ENCODE measurements at regions not wholly inside any gene's neighbourhood (a gene's known extent, or its start where the extent isn't known, plus 50 kb on each side); places are given as distances from the start of the nearest gene placed in this dataset.

GRCh38 chr3:5051772-5052171, 70.3 kb upstream of the ARL8B start:
- POLR2A ChIA-PET = no interaction called here

GRCh38 chr3:5052247-5052646, 69.8 kb upstream of the ARL8B start:
- intact Hi-C loops (cut with micrococcal nuclease) = loop anchor here (10.0 kb wide), 1 partner anchor 697 kb away; no protein-coding TSS in a partner anchor
- Histone ChIP-seq H3K4me2 (ENCODE audit: low read length) (no peak overlapping the region), H3K9me2 (ENCODE audit: insufficient read depth) (no peaks in the 10 kb centered on the region), H3K79me2 (ENCODE audit: insufficient read depth, low read length) (no peaks in the 10 kb centered on the region), H3K9me3 (ENCODE audit: control insufficient read depth in 1 of 2, insufficient read depth in 1 of 2, low read depth in 1 of 2, low read length in 2 of 2) (no peaks in the 10 kb centered on the region), H3K36me3 (ENCODE audit: control insufficient read depth in 1 of 2, insufficient read depth in 2 of 2, low read length in 2 of 2) (no peaks in the 10 kb centered on the region), H4K20me1 (ENCODE audit: insufficient read depth) (no peaks in the 10 kb centered on the region), H3K4me3 (replicated peaks in 1 of 2; ENCODE audit: low read depth in 1 of 2, low read length in 2 of 2) (no peak overlapping the region), H3K4me1 (ENCODE audit: control insufficient read depth in 1 of 2, insufficient read depth in 2 of 2, low read length in 2 of 2) (peaks cover 0 to 10% of the 10 kb centered on the region in 2 experiments; a peak in 1 of 4 replicates), H3K9ac (ENCODE audit: low read length) (no peak overlapping the region), H3K27me3 (ENCODE audit: insufficient read depth, low read length) (no peaks in the 10 kb centered on the region), H3K27ac (ENCODE audit: low read depth, low read length) (no peak overlapping the region), H2AFZ (ENCODE audit: low read depth, low read length, poor library complexity, severe bottlenecking) (no peak overlapping the region)
- CTCF ChIA-PET = interaction anchor here (1.0 to 1.7 kb wide), 2 partner anchors 26 to 341 kb away, joined by 3 to 8 read pairs; no protein-coding TSS in a partner anchor
- DNase-seq (ENCODE audit: low read depth, low spot score) (no peak), ATAC-seq (no peak)
- BruUV-seq (replicated peaks) = no TSS peak
- POLR2A ChIA-PET = no interaction called here
- RAD21 ChIA-PET (ENCODE audit: low non-redundant PET in 1 of 2, low total read pairs in 2 of 2, uncharacterized antibody in 2 of 2, unreplicated experiment in 2 of 2) = no interaction called here
- TF ChIP-seq JUND (IDR thresholded peaks at IDR 0.05) = no peak
- TF ChIP-seq ZNF274 (IDR thresholded peaks at IDR 0.05; ENCODE audit: low read depth, low read length) = no peak
- no peak for TF ChIP-seq MAX (IDR thresholded peaks at IDR 0.05)
- TF ChIP-seq REST (IDR thresholded peaks at IDR 0.05; ENCODE audit: low read depth) = no peak
- TF ChIP-seq ELF1 (IDR thresholded peaks at IDR 0.05; ENCODE audit: borderline replicate concordance, low read depth) = no peak
- TF ChIP-seq SRF (IDR thresholded peaks at IDR 0.05; ENCODE audit: low read depth) = no peak
- no peak for TF ChIP-seq ZFX (IDR thresholded peaks at IDR 0.05)
- no peak for TF ChIP-seq CBX3 (IDR thresholded peaks at IDR 0.05; ENCODE audit: low read depth)
- no peak for TF ChIP-seq EZH2phosphoT487 (IDR thresholded peaks at IDR 0.05; ENCODE audit: borderline replicate concordance)
- TF ChIP-seq EGR1 (IDR thresholded peaks at IDR 0.05; ENCODE audit: low read depth) = no peak
- no peak for TF ChIP-seq SIN3A (IDR thresholded peaks at IDR 0.05; ENCODE audit: low read depth)

More at GRCh38 chr3:5051772-5052171, 70.3 kb upstream of the ARL8B start:
- Histone ChIP-seq H3K4me2 (ENCODE audit: low read length) (no peak overlapping the region), H3K9me3 (ENCODE audit: control insufficient read depth in 1 of 2, insufficient read depth in 1 of 2, low read depth in 1 of 2, low read length in 2 of 2) (no peaks in the 10 kb centered on the region), H3K27me3 (ENCODE audit: insufficient read depth, low read length) (no peaks in the 10 kb centered on the region), H3K4me1 (ENCODE audit: control insufficient read depth in 1 of 2, insufficient read depth in 2 of 2, low read length in 2 of 2) (peaks cover 0 to 10% of the 10 kb centered on the region in 2 experiments; a peak in 1 of 4 replicates), H3K9me2 (ENCODE audit: insufficient read depth) (no peaks in the 10 kb centered on the region), H3K36me3 (ENCODE audit: control insufficient read depth in 1 of 2, insufficient read depth in 2 of 2, low read length in 2 of 2) (no peaks in the 10 kb centered on the region), H3K79me2 (ENCODE audit: insufficient read depth, low read length) (no peaks in the 10 kb centered on the region), H4K20me1 (ENCODE audit: insufficient read depth) (no peaks in the 10 kb centered on the region), H3K27ac (ENCODE audit: low read depth, low read length) (no peak overlapping the region), H3K4me3 (replicated peaks in 1 of 2; ENCODE audit: low read depth in 1 of 2, low read length in 2 of 2) (no peak overlapping the region), H3K9ac (ENCODE audit: low read length) (no peak overlapping the region), H2AFZ (ENCODE audit: low read depth, low read length, poor library complexity, severe bottlenecking) (no peak overlapping the region)
- RAD21 ChIA-PET (ENCODE audit: low non-redundant PET in 1 of 2, low total read pairs in 2 of 2, uncharacterized antibody in 2 of 2, unreplicated experiment in 2 of 2) = no interaction called here
- ATAC-seq (no peak), DNase-seq (ENCODE audit: low read depth, low spot score) (no peak)
- CTCF ChIA-PET = interaction anchor here (1.0 to 1.7 kb wide), 2 partner anchors 25 to 340 kb away, joined by 3 to 8 read pairs; no protein-coding TSS in a partner anchor
- intact Hi-C loops (cut with micrococcal nuclease) = loop anchor here (10.0 kb wide), 1 partner anchor 697 kb away; no protein-coding TSS in a partner anchor
- TF ChIP-seq SP1 (IDR thresholded peaks at IDR 0.05; ENCODE audit: low read depth) (no peak), CTCF (IDR thresholded peaks at IDR 0.05 in 2 of 3, conservative IDR thresholded peaks at IDR 0.05 in 1 of 3; ENCODE audit: borderline replicate concordance in 1 of 3, insufficient read depth in 1 of 3, low read depth in 2 of 3, low read length in 2 of 3) (no peak), EGR1 (IDR thresholded peaks at IDR 0.05; ENCODE audit: low read depth) (no peak)
- no TSS peak for BruUV-seq (replicated peaks)

All from HCT116 (cell line).